ENCODE measurements at regions not wholly inside any gene's neighbourhood (a gene's known extent, or its start where the extent isn't known, plus 50 kb on each side); places are given as distances from the start of the nearest gene placed in this dataset.

GRCh38 chr1:229985613-229986010 is 81.4 kb upstream of the GALNT2 start:
- no peak for TF ChIP-seq POLR2A (IDR thresholded peaks at IDR 0.05; ENCODE audit: extremely low read depth, insufficient read length)
- TF ChIP-seq CTCF (IDR thresholded peaks at IDR 0.05; ENCODE audit: low read depth, low read length): no peak
- TF ChIP-seq MYC (IDR thresholded peaks at IDR 0.05; ENCODE audit: low read depth, low read length): no peak

Measured in NB4 (cell line).